ENCODE measurements at regions not wholly inside any gene's neighbourhood (a gene's known extent, or its start where the extent isn't known, plus 50 kb on each side); places are given as distances from the start of the nearest gene placed in this dataset.
"Not testable (repeated sequence)": the region's sequence is repeated elsewhere in the genome, so short reads cannot be mapped to it uniquely, and the experiment has no call there.

GRCh38 chr21:10363321-10363720 lies 158.1 kb upstream of the TPTE start:
- not testable (repeated sequence) for DNase-seq (ENCODE audit: insufficient read length, low spot score); FAIRE-seq

GRCh38 chr21:10366210-10366609 lies 155.2 kb upstream of the TPTE start:
- not testable (repeated sequence) for DNase-seq (ENCODE audit: insufficient read length, low spot score)

GRCh38 chr21:10367586-10367985 lies 153.8 kb upstream of the TPTE start:
- FAIRE-seq; DNase-seq (ENCODE audit: insufficient read length, low spot score): not testable (repeated sequence)

More at GRCh38 chr21:10366210-10366609, 155.2 kb upstream of the TPTE start:
- FAIRE-seq, result not testable (repeated sequence)

GRCh38 chr21:10368323-10368798 lies 153.0 kb upstream of the TPTE start:
- not testable (repeated sequence) for FAIRE-seq; DNase-seq (ENCODE audit: insufficient read length, low spot score)

DNA sequence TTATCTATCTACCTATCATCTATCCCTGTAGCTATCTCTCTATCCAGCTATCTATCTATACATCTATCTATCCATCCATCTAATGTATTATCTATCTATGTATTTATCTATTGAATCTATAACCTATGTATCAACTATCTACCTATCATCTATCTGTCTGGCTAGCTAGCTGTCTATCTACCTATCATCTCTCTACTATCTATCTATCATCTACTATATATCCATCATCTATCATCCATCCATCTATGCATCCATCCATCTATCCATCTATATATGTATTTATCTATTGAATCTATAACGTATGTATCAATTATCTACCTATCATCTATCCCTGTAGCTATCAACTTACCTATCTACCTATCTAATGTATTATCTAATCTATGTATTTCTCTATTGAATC lies 152.1 kb upstream of the TPTE start:
- FAIRE-seq; DNase-seq (ENCODE audit: insufficient read length, low spot score): not testable (repeated sequence)

GRCh38 chr21:10377758-10378157 lies 143.6 kb upstream of the TPTE start:
- FAIRE-seq, result not testable (repeated sequence)

GRCh38 chr21:10379816-10380215 lies 141.6 kb upstream of the TPTE start:
- not testable (repeated sequence) for DNase-seq (ENCODE audit: insufficient read length, low spot score)

More at GRCh38 chr21:10377758-10378157, 143.6 kb upstream of the TPTE start:
- DNase-seq (ENCODE audit: insufficient read length, low spot score), result not testable (repeated sequence)

DNA sequence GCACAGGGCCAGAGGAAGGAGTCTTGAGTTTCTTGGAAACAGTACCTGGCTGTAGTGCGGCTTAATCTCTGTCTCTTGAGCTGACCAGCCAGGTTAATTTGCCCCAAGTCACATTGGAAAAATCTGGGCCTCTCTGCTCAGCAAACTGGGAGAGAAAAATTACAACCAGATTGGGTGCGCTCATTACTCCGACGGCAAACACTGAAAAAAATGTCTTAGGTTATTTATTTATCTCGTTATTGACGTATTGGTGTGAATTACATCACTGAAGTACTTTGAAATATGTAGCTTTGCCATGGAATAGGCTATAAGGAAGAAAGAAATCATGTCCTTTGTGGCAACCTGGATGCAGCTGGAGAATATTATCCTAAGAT lies 139.7 kb upstream of the TPTE start:
- FAIRE-seq; DNase-seq (ENCODE audit: insufficient read length, low spot score): not testable (repeated sequence)

More at GRCh38 chr21:10379816-10380215, 141.6 kb upstream of the TPTE start:
- FAIRE-seq, result not testable (repeated sequence)

- not testable (repeated sequence) for DNase-seq (ENCODE audit: insufficient read length, low spot score); FAIRE-seq
These were observed 139.2 kb upstream of the TPTE start for GRCh38 chr21:10382135-10382534.

DNA sequence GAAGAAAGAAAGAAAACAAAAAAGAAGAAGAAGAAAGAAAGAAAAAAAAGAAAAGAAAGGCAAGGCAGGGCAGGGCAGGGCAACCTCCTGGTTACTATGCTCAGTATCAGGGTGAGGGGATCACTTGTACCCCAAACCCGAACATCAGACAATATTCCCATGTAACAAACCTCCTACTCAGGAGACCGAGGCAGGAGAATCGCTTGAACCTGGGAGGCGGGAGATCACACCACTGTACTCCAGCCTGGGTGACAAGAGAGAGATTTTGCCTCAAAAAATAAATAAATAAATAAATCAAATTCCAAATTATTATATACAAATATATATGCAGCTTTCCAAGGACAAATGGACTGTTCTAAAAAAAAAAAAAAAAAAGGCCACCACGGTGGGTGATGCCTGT lies 138.8 kb upstream of the TPTE start:
- DNase-seq (ENCODE audit: insufficient read length, low spot score); FAIRE-seq: not testable (repeated sequence)

GRCh38 chr21:10383571-10383970 lies 137.8 kb upstream of the TPTE start:
- DNase-seq (ENCODE audit: insufficient read length, low spot score), result peak; percentile 1
- not testable (repeated sequence) for FAIRE-seq

- DNase-seq (ENCODE audit: insufficient read length, low spot score); FAIRE-seq: not testable (repeated sequence)
These were observed 137.0 kb upstream of the TPTE start for GRCh38 chr21:10384304-10384861.

GRCh38 chr21:10385202-10385601 lies 136.2 kb upstream of the TPTE start:
- not testable (repeated sequence) for DNase-seq (ENCODE audit: insufficient read length, low spot score); FAIRE-seq

GRCh38 chr21:10385898-10386527 lies 135.4 kb upstream of the TPTE start:
- DNase-seq (ENCODE audit: insufficient read length, low spot score); FAIRE-seq: not testable (repeated sequence)

- DNase-seq (ENCODE audit: insufficient read length, low spot score); FAIRE-seq: not testable (repeated sequence)
These were observed 133.5 kb upstream of the TPTE start for GRCh38 chr21:10387692-10388450.

GRCh38 chr21:10388625-10389024 lies 132.8 kb upstream of the TPTE start:
- FAIRE-seq; DNase-seq (ENCODE audit: insufficient read length, low spot score): not testable (repeated sequence)

DNA sequence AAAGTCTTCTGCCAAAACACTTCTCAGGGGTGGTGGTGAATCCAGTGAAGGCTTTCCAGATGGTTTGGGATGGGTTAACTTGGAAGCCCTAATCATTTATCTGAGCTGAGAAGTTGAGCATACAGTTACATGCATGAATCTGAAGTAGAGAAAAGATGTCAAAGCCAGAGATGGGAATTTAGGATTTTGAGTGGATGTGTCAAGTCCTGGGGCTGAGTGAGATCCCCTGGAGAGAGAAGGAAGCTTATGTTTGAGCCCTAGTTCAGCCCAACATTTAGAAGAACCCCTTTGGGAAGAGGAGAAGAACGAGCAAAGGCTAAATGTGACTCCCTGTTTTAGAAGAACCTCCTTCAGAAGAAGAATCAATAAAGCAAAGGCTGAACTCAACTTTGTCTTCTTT lies 129.1 kb upstream of the TPTE start:
- not testable (repeated sequence) for FAIRE-seq; DNase-seq (ENCODE audit: insufficient read length, low spot score)

- not testable (repeated sequence) for DNase-seq (ENCODE audit: insufficient read length, low spot score); FAIRE-seq
These were observed 125.4 kb upstream of the TPTE start for GRCh38 chr21:10395963-10396362.

DNA sequence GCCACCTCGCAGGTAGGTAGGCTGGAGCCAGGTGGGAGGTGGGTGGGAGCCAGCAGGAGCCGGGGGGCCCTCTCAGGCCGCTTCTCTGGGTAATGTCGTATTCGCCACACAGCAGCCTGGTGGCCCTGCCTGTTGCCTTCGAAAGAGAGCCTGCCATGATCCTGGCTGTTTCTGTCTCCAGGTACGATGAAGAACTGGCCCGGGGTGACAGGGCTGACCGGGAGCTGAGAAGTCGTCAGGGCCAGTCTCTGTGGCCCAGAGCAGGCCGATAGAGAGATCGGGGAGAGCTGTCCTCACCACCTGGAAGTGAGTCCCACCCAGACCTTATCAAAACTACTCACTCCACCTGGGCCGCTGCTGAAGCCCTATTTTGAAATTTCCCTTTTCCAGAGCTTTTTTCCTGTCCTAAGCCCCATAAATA lies 123.9 kb upstream of the TPTE start:
- not testable (repeated sequence) for DNase-seq (ENCODE audit: insufficient read length, low spot score); FAIRE-seq

GRCh38 chr21:10398692-10399489 lies 122.5 kb upstream of the TPTE start:
- DNase-seq (ENCODE audit: insufficient read length, low spot score); FAIRE-seq: not testable (repeated sequence)
